HS-27A (cell line): ENCODE measurements at regions not wholly inside any gene's neighbourhood (a gene's known extent, or its start where the extent isn't known, plus 50 kb on each side); places are given as distances from the start of the nearest gene placed in this dataset.
A peak's percentile ranks its signal among the peaks of the same experiment; 100 is the strongest.
"Not testable (repeated sequence)": the region's sequence is repeated elsewhere in the genome, so short reads cannot be mapped to it uniquely, and the experiment has no call there.

Experiments
- DNase-seq: peaks from one replicate; pipeline ENCODE4 v3.0.0-alpha.2; 2012; ENCODE audit warnings: low read depth, missing footprints

DNA sequence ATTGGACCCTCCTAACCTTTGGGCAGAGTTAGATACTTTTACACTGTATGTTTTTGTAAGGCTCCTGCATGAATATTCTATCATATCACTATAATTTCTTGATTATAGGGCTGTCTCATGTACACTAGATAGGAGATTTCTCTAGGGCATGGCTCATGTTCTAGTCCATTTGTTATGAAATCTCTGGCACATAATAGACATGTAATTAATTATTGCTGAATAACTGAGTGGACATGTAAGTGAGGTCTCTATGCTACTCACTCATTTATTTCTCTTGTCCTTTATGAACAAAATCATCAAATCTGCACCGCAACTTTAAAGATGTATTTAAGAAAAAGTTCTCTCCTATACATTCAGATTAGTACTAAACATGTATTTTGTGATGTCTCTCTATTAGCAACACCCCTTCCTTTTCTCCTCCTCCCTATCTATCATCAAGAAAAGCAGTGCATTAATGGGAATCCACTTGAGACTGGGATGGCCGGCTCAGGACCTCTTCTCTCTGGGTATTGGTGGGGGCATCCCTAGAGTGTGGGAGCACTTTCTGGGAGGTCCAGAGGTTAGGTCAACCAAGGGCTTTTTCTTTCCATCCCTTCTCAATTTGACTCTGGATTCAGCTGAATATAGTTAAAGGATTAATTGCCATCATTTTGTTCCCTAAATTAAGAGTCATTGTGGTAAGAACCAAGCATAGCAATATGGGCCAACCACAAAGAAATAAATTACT is 168.0 kb upstream of the HMGA2 start:
- DNase-seq, result no peak

- peak; percentile 96 for DNase-seq
Observed at GRCh38 chr12:65656891-65657351, 167.4 kb upstream of the HMGA2 start.

DNA sequence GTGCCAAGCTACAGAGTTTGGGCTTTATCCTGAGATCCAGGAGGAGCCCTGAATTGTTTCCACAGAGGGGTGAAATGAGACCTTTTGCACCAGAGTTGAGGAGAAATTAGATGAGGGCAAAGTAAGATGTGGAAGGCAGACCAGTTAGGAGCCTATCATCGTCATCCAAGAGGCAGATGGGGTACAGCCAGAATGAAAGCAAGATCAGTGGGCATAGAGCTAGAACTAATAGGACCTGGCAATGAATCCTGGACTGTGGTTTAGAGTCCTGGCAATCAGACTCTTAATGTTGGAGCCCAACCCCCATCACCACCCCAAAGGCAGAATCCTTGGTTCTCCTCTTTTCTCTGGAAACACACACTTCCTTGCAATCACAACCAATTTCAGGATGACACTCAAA is 166.6 kb upstream of the HMGA2 start:
- no peak for DNase-seq

- no peak for DNase-seq
Observed at GRCh38 chr12:65658360-65658759, 165.9 kb upstream of the HMGA2 start.

DNA sequence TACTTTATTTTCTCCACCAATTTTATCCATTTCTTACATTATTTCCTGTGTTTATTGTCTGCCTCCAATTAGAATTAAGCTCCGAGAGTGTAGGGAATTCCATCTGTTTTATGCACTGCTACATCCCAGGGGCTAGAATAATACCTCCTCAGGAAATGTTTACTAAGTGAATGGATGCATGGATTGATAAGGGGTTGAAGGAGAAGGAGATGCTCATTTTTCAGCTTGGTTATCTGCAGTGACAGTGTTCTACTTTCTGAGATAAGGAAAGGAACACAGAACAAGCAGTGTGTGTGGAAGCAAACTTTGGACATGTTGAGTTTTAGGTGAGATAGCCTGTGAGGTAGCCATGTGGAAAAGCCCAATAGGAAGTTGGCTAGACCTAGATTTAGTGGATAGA is 164.6 kb upstream of the HMGA2 start:
- no peak for DNase-seq

GRCh38 chr12:65660096-65660495 is 164.2 kb upstream of the HMGA2 start:
- DNase-seq, result no peak

DNA sequence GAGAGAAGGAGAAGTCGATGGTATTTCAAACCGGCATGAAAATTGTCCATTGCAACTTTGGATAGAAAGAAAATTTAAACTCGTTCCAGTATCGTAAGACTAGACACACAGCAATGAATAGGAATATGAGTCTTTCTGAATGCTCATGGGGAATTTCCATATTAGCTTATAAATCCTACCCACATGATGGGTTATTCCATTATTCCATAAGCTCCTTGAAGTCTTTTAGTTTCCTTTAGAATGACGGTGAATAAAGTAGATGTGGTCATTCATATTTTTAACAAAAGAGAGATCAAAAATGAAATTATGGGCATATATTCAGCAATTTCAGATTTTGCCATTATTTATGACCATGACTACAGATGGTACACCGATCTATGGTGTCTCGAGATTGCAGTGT is 163.4 kb upstream of the HMGA2 start:
- no peak for DNase-seq

- DNase-seq, result no peak
Observed at GRCh38 chr12:65662590-65662989, 161.7 kb upstream of the HMGA2 start.

GRCh38 chr12:65663097-65663496 is 161.2 kb upstream of the HMGA2 start:
- DNase-seq, result no peak

DNA sequence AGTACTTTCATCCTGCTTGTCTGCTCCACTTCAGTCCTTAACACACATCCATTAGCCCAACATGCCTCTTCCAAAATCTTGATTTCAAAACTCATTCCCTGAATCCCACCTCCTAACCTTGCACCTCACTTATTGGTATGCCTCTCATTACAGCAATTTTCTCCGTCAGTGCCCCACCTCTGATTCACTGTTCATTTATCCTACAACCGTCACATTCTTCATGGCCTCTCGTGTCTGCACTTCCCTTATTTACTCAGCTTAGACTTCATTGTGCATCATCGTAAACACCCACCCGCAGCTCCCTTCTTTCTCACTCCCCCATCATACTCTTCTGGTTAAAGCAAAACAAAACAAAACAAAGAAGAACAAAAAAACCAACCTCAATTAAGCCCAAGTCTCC is 160.6 kb upstream of the HMGA2 start:
- no peak for DNase-seq

DNA sequence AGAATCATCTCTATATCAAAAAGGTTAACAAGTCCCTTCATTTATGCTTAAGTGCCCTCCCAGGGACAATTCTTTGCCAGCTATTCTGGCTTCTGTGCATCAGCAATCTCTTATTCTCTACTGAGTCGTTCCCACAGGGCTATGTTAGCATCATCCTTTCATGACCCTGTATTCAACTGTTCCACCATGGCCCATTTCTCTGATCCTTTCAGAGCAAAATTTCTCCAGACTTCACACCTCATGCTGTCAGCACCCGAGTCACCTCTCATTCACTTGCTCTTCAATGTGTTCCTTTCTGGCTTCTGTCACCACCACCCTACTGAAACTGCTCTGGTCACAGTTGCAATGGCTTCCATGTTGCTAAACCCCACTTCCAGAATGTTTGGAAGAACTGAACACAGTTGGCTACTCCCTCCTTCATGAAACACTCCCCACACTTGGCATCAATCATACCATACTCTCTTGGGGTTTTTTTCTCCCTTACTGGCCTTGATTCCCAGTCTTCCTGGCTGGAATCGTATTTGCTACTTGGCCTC is 159.5 kb upstream of the HMGA2 start:
- no peak for DNase-seq

DNA sequence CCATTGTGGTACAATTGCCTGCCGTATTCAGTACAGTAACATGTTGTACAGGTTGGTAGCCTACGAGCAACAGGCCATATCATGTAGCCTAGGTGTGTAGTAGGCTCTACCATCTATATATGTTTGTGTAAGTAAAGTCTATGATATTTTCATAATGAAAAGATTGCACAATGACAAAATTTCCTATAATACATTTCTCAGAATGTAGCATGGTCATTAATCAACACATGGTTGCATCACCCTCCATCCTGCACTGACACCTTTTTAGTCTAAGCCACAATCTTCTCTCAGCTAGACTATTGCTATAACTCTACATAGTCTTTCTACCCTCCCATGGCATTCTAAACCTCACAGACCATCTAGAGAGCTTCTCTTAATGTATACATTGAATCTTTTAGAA is 158.5 kb upstream of the HMGA2 start:
- no peak for DNase-seq

DNA sequence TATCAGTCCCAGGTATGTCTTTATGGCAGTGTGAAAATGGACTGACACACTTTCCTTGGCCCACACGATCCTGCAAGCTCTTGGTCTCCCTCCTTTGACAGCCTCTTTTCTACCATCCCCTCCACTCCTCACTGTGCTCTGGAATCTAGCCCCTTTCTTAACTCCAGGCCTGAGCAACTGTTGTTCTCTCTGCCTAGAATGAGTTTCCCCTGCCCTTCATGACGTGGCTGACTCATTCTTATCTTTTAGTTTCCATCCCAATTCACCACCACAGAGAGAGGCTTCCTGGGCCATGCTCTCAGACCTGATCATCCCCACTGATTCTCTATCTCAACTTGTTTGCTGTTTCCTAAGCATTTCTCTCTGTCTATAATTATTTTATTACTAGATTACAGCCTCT is 157.4 kb upstream of the HMGA2 start:
- no peak for DNase-seq

- DNase-seq, result no peak
Observed at GRCh38 chr12:65667932-65668331, 156.4 kb upstream of the HMGA2 start.

- DNase-seq, result no peak
Observed at GRCh38 chr12:65668981-65669695, 155.1 kb upstream of the HMGA2 start.

DNA sequence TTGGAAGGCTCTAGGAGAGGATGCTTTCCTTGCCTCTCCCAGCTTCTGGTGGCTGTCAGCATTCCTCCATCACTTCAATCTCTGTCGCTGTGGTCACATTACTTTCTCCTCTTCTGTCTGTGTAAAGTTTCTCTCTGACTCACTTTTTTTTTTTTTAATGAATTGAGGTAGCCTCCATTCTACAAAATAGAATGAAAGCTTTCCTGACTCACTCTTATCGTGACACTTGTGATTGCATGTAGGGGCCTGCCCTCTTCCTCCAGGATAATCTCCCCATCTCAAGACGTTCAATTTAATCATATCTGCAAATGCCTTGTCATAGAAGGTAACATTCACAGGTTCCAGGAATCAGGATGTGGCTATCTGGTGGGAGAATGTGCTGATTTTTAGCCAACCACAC is 153.5 kb upstream of the HMGA2 start:
- DNase-seq, result no peak

GRCh38 chr12:65672441-65672840 is 151.8 kb upstream of the HMGA2 start:
- no peak for DNase-seq

DNA sequence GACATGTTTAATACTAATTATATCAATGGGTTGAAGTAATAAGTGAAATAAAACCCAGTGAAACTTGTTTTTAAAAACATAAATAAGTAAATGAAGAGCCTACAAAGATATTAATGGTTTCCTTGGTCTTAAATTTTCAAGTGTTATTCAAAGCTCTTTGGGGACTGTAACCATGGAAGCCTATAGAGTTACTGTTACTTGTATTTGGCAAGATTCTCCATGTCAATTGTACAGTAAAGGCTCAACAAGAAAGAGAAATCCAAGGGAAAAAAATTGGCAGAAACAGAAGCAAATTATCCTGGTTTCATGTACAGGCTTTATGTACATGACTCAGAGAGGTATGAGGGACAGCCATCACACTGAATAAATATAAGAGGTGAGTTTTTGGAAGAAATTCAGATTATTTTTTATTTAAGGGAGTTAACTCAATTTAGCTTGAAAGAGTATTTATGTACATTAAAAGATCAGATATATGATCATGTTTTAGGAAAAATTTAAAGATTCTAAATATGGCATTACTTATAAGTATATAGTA is 151.1 kb upstream of the HMGA2 start:
- DNase-seq, result no peak

- no peak for DNase-seq
Observed at GRCh38 chr12:65673732-65674131, 150.6 kb upstream of the HMGA2 start.

GRCh38 chr12:65675141-65675621 is 149.1 kb upstream of the HMGA2 start:
- no peak for DNase-seq

GRCh38 chr12:65678172-65678571 is 146.1 kb upstream of the HMGA2 start:
- not testable (repeated sequence) for DNase-seq

DNA sequence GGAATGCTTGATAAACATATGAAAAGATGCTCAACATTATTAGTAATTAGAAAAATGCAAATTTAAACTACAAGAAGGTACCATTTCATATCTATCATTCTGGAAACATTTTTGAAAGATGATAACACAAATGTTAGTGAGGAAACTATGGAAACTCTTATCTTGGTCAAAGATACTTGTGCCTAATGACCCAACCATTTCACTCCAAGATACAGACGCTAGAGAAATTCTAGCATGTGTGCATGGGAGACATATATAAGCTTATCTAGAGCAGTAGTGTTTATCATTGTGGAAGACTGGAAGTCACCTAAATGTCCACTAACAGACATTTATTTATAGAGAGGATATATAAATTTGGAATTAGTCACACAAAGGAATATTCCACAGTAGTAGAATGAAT is 143.1 kb upstream of the HMGA2 start:
- DNase-seq, result no peak

GRCh38 chr12:65682112-65682511 is 142.2 kb upstream of the HMGA2 start:
- DNase-seq, result no peak
